PC-3 (cell line): ENCODE measurements at regions not wholly inside any gene's neighbourhood (a gene's known extent, or its start where the extent isn't known, plus 50 kb on each side); places are given as distances from the start of the nearest gene placed in this dataset.
A peak's percentile ranks its signal among the peaks of the same experiment; 100 is the strongest.

ENCODE experiments used
- EZH2phosphoT487 ChIP-seq: fragments of 300-600 bp; sonication (generic); IDR thresholded peaks from 2 replicates; pipeline ENCODE4 v1.6.1; 2018; ENCODE audit warnings: mild to moderate bottlenecking, antibody characterized with exemption, low read length, borderline replicate concordance
- TF ChIP-seq, protein P1 (sequence below): fragments of 300-600 bp; sonication (generic); conservative IDR thresholded peaks from 2 replicates; pipeline ENCODE4 v1.5.1; 2017; ENCODE audit warnings: antibody characterized with exemption, low read depth, mild to moderate bottlenecking, low read length

DNA sequence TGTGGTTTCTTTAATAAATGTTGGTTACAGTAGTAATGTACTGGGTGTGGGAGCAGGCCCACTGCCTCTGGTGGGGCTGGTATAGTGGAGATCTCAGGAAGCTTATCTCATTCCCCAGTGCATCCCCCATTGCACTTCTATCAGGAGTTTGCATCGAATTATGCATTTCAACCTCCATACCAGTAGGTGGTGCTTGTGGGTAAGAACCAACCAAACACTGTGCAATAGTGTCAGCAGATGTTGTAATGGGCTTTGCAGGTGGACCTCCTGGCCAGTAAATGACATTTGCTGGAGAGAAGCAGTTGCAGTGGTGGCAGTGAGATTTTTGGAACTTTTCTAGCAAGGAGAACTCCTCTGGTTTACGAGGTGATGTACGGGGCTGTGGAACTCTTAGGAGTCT lies 150.6 kb downstream of the POU3F4 start:
- TF ChIP-seq, protein P1, sequence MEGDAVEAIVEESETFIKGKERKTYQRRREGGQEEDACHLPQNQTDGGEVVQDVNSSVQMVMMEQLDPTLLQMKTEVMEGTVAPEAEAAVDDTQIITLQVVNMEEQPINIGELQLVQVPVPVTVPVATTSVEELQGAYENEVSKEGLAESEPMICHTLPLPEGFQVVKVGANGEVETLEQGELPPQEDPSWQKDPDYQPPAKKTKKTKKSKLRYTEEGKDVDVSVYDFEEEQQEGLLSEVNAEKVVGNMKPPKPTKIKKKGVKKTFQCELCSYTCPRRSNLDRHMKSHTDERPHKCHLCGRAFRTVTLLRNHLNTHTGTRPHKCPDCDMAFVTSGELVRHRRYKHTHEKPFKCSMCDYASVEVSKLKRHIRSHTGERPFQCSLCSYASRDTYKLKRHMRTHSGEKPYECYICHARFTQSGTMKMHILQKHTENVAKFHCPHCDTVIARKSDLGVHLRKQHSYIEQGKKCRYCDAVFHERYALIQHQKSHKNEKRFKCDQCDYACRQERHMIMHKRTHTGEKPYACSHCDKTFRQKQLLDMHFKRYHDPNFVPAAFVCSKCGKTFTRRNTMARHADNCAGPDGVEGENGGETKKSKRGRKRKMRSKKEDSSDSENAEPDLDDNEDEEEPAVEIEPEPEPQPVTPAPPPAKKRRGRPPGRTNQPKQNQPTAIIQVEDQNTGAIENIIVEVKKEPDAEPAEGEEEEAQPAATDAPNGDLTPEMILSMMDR = peak; percentile 35; the same call in 1 of the 2 replicates
- no peak for TF ChIP-seq EZH2phosphoT487
